GM23338 (cell line): ENCODE measurements at regions not wholly inside any gene's neighbourhood (a gene's known extent, or its start where the extent isn't known, plus 50 kb on each side); places are given as distances from the start of the nearest gene placed in this dataset.

ENCODE experiments used
- ATAC-seq: fragments of 200-7000 bp; cut with Tn5 transposase; 3 replicates; pipeline ENCODE4 v1.9.1; 2020
- DNase-seq: peaks from one replicate; pipeline ENCODE4 v3.0.0-alpha.2; 2015; ENCODE audit warnings: low spot score
- H2AFZ ChIP-seq: fragments of 200-600 bp; sonication (generic); 2 replicates; pipeline ENCODE4 v1.8.0; 2016; ENCODE audit warnings: antibody characterized with exemption, mild to moderate bottlenecking, moderate library complexity
- H3F3A ChIP-seq: fragments of 200-600 bp; sonication (generic); replicated peaks from 2 replicates; pipeline ENCODE4 v1.8.0; 2017; ENCODE audit warnings: antibody characterized with exemption, mixed run types, low read depth
- H3K27ac ChIP-seq: fragments of 200-600 bp; sonication (generic); 2 replicates; pipeline ENCODE4 v1.6.1; 2016; ENCODE audit warnings: low read depth
- H3K27me3 ChIP-seq: fragments of 200-600 bp; sonication (generic); 2 replicates; pipeline ENCODE4 v1.8.0; 2016; ENCODE audit warnings: mild to moderate bottlenecking, mixed run types, moderate library complexity; ENCODE audit not compliant: insufficient read depth
- H3K36me3 ChIP-seq: fragments of 200-600 bp; sonication (generic); 2 replicates; pipeline ENCODE4 v1.8.0; 2016; ENCODE audit warnings: mild to moderate bottlenecking; ENCODE audit not compliant: insufficient read depth
- H3K4me1 ChIP-seq: fragments of 200-600 bp; sonication (generic); 2 replicates; pipeline ENCODE4 v1.8.0; 2016; ENCODE audit warnings: mild to moderate bottlenecking, moderate library complexity; ENCODE audit not compliant: insufficient read depth
- H3K4me2 ChIP-seq: fragments of 200-600 bp; sonication (generic); 2 replicates; pipeline ENCODE4 v1.7.1; 2017; ENCODE audit warnings: mixed run types
- H3K4me3 ChIP-seq: fragments of 200-600 bp; sonication (generic); 2 replicates; pipeline ENCODE4 v1.6.1; 2016; ENCODE audit warnings: mixed run types
- H3K79me2 ChIP-seq: fragments of 200-600 bp; sonication (generic); replicated peaks from 2 replicates; pipeline ENCODE4 v1.8.0; 2017; ENCODE audit warnings: mild to moderate bottlenecking; ENCODE audit not compliant: insufficient read depth
- H3K9me2 ChIP-seq: fragments of 200-600 bp; sonication (generic); 2 replicates; pipeline ENCODE4 v1.8.0; 2017; ENCODE audit not compliant: insufficient read depth
- H4K20me1 ChIP-seq: fragments of 200-600 bp; sonication (generic); replicated peaks from 2 replicates; pipeline ENCODE4 v1.8.0; 2017; ENCODE audit warnings: mild to moderate bottlenecking; ENCODE audit not compliant: insufficient read depth
- H3K27ac Mint-ChIP-seq: 2 replicates; pipeline ENCODE4 v1.8.0; 2020; ENCODE audit warnings: inconsistent platforms, mild to moderate bottlenecking, moderate library complexity, mixed read lengths
- H3K27me3 Mint-ChIP-seq: 3 replicates; pipeline ENCODE4 v1.8.0; 2022; ENCODE audit warnings: low read depth, mild to moderate bottlenecking, moderate library complexity, mixed read lengths, inconsistent platforms; ENCODE audit not compliant: insufficient read depth, poor library complexity
- H3K36me3 Mint-ChIP-seq: 3 replicates; pipeline ENCODE4 v1.8.0; 2021; ENCODE audit warnings: low read depth, mild to moderate bottlenecking, inconsistent platforms, moderate library complexity, mixed read lengths
- H3K4me1 Mint-ChIP-seq: 3 replicates; pipeline ENCODE4 v1.8.0; 2020; ENCODE audit warnings: mild to moderate bottlenecking, inconsistent platforms, mixed read lengths
- H3K4me3 Mint-ChIP-seq: 3 replicates; pipeline ENCODE4 v1.8.0; 2021; ENCODE audit warnings: moderate library complexity, mild to moderate bottlenecking, inconsistent platforms, mixed read lengths
- H3K9me3 Mint-ChIP-seq: 3 replicates; pipeline ENCODE4 v1.8.0; 2020; ENCODE audit warnings: moderate library complexity, mild to moderate bottlenecking, inconsistent platforms, mixed read lengths
- ETS1 ChIP-seq: IDR thresholded peaks from 2 replicates; pipeline ENCODE4 v1.6.1; 2016; ENCODE audit warnings: antibody characterized with exemption
- EZH2 ChIP-seq: fragments of 200-600 bp; sonication (generic); IDR thresholded peaks from one replicate; pipeline ENCODE4 v1.8.0; 2017; ENCODE audit warnings: antibody characterized with exemption, mild to moderate bottlenecking, low read depth; ENCODE audit not compliant: unreplicated experiment
- EZH2phosphoT487 ChIP-seq: fragments of 200-600 bp; sonication (generic); IDR thresholded peaks from one replicate; pipeline ENCODE4 v1.8.1; 2018; ENCODE audit warnings: antibody characterized with exemption; ENCODE audit not compliant: unreplicated experiment
- JUNB ChIP-seq: IDR thresholded peaks from one replicate; pipeline ENCODE4 v1.6.1; 2016; ENCODE audit warnings: antibody characterized with exemption; ENCODE audit not compliant: unreplicated experiment
- NANOG ChIP-seq: IDR thresholded peaks from 2 replicates; pipeline ENCODE4 v1.6.1; 2016; ENCODE audit warnings: antibody characterized with exemption, borderline replicate concordance
- POLR2AphosphoS5 ChIP-seq: IDR thresholded peaks from 2 replicates; pipeline ENCODE4 v1.6.1; 2016; ENCODE audit warnings: antibody characterized with exemption, low read depth
- REST ChIP-seq: IDR thresholded peaks from one replicate; pipeline ENCODE4 v1.6.1; 2018; ENCODE audit warnings: antibody characterized with exemption; ENCODE audit not compliant: unreplicated experiment
- STAT1 ChIP-seq: IDR thresholded peaks from one replicate; pipeline ENCODE4 v1.6.1; 2016; ENCODE audit warnings: antibody characterized with exemption; ENCODE audit not compliant: unreplicated experiment
- ZNF114 ChIP-seq: fragments of 250-450 bp; sonication (Bioruptor Pico); IDR thresholded peaks from 2 replicates; pipeline ENCODE4 v1.5.0; 2020; ENCODE audit warnings: mild to moderate bottlenecking, moderate library complexity
- ZNF331 ChIP-seq: fragments of 250-450 bp; sonication (Bioruptor Pico); IDR thresholded peaks from 2 replicates; pipeline ENCODE4 v1.5.0; 2020; ENCODE audit warnings: low read depth, mild to moderate bottlenecking, moderate library complexity
- ZNF462 ChIP-seq: fragments of 250-450 bp; sonication (Bioruptor Pico); IDR thresholded peaks from 2 replicates; pipeline ENCODE4 v1.5.0; 2020; ENCODE audit warnings: mild to moderate bottlenecking, moderate library complexity

GRCh38 chrX:7330556-7330955, 182.6 kb upstream of the PUDP start:
- H3K9me2 ChIP-seq, result no peaks in the 10 kb centered on the region
- H3K36me3 ChIP-seq, result no peaks in the 10 kb centered on the region
- no peaks in the 10 kb centered on the region for H3K79me2 ChIP-seq
- H3K9me3 Mint-ChIP-seq, result no peaks in the 10 kb centered on the region
- no peaks in the 10 kb centered on the region for H3K27me3 ChIP-seq
- ATAC-seq (no peak), DNase-seq (no peak)
- H3K27ac Mint-ChIP-seq, result no peak overlapping the region; the same call in 1 of the 2 replicates
- H4K20me1 ChIP-seq, result no peaks in the 10 kb centered on the region
- no peak for TF ChIP-seq POLR2AphosphoS5
- no peak for TF ChIP-seq ETS1
- no peak for TF ChIP-seq EZH2phosphoT487
- TF ChIP-seq JUNB, result no peak
- TF ChIP-seq ZNF331 (CRISPR knock-in tag), result no peak
- no peak for TF ChIP-seq EZH2
- no peak for TF ChIP-seq ZNF114
- no peak for TF ChIP-seq ZNF462 (CRISPR knock-in tag)
- TF ChIP-seq STAT1, result no peak
- no peak for TF ChIP-seq NANOG
- TF ChIP-seq REST, result no peak
- no peaks in the 10 kb centered on the region for H3K27me3 Mint-ChIP-seq
- H2AFZ ChIP-seq, result no peak overlapping the region
- H3K27ac ChIP-seq, result no peak overlapping the region
- no peaks in the 10 kb centered on the region for H3K36me3 Mint-ChIP-seq
- no peak overlapping the region for H3K4me2 ChIP-seq
- H3K4me3 ChIP-seq, result no peak overlapping the region
- no peaks in the 10 kb centered on the region for H3F3A ChIP-seq
- H3K4me3 Mint-ChIP-seq, result no peak overlapping the region
- no peaks in the 10 kb centered on the region for H3K4me1 Mint-ChIP-seq
- no peaks in the 10 kb centered on the region for H3K4me1 ChIP-seq
